Endothelial cell of umbilical vein (primary cell): ENCODE measurements at regions not wholly inside any gene's neighbourhood (a gene's known extent, or its start where the extent isn't known, plus 50 kb on each side); places are given as distances from the start of the nearest gene placed in this dataset.
A peak's percentile ranks its signal among the peaks of the same experiment; 100 is the strongest.

Source experiments
- BruUV-seq: library from RNA; stranded (reverse); fragments of 400-500 nt; replicated peaks from 2 replicates; lab custom pipeline; 2021; lab: Mats Ljungman, UMichigan
- CTCF ChIA-PET: fragments of 300-600, 350-600 bp; sonication (Branson Sonifier 250); formaldehyde crosslinking; loops from one replicate; lab custom pipeline; 2021; ENCODE audit warnings: antibody characterized with exemption, inconsistent platforms; lab: Charles Lee
- POLR2A ChIA-PET: fragments of 300-600, 350-600 bp; sonication (Branson Sonifier 250); formaldehyde crosslinking; loops from one replicate; lab custom pipeline; 2021; ENCODE audit warnings: antibody characterized with exemption, inconsistent platforms; lab: Charles Lee
- DNase-seq: peaks from one replicate; pipeline ENCODE4 v3.0.0-alpha.2; 2011; ENCODE audit warnings: low read depth, low spot score
- FAIRE-seq: peaks from 2 replicates; lab custom pipeline; 2011; peaks lifted over from hg19 to GRCh38; lab: Jason Lieb, UNC
- H2AFZ ChIP-seq: 2 replicates; pipeline ENCODE4 v1.6.0; 2012; ENCODE audit warnings: low read depth, low read length, control low read depth, inconsistent platforms
- H3K27ac ChIP-seq: 2 replicates; pipeline ENCODE4 v1.5.1; 2011; ENCODE audit warnings: low read depth, mild to moderate bottlenecking, control low read depth, low read length, moderate library complexity; ENCODE audit not compliant: insufficient read depth
- H3K27me3 ChIP-seq, 2 experiments: 2 replicates each; pipeline versions ENCODE4 v1.6.0 to v1.6.1; 2011; ENCODE audit warnings: low read length in 2 of 2, mixed read lengths in 1 of 2; ENCODE audit not compliant: control insufficient read depth in 2 of 2, insufficient read depth in 2 of 2
- H3K36me3 ChIP-seq, 2 experiments: 2 replicates in 1 of 2; 3 replicates in 1 of 2; pipeline ENCODE4 v1.5.1; 2011; ENCODE audit warnings: low read length in 2 of 2, mild to moderate bottlenecking in 1 of 2, moderate library complexity in 1 of 2; ENCODE audit not compliant: control insufficient read depth in 2 of 2, insufficient read depth in 2 of 2; ENCODE audit errors: extremely low read depth in 1 of 2
- H3K4me1 ChIP-seq: 3 replicates; pipeline ENCODE4 v1.5.1; 2011; ENCODE audit warnings: mild to moderate bottlenecking, low read length; ENCODE audit not compliant: control insufficient read depth, insufficient read depth; ENCODE audit errors: extremely low read depth
- H3K4me2 ChIP-seq: 2 replicates; pipeline ENCODE4 v1.6.1; 2011; ENCODE audit warnings: low read length, control low read depth, mixed read lengths; ENCODE audit not compliant: insufficient read depth
- H3K4me3 ChIP-seq, 3 experiments: fragments of 200-600 bp in 1 of 3; sonication (generic), shearing (Covaris generic) in 1 of 3; replicated peaks in 1 of 3; 2 replicates each; pipeline ENCODE4 v1.5.1; 2011 to 2016; ENCODE audit warnings: control low read depth in 3 of 3, low read length in 3 of 3, mild to moderate bottlenecking in 2 of 3, inconsistent platforms in 1 of 3, low read depth in 1 of 3, moderate library complexity in 1 of 3; ENCODE audit not compliant: insufficient read depth in 1 of 3
- H3K79me2 ChIP-seq: 2 replicates; pipeline ENCODE4 v1.6.0; 2012; ENCODE audit warnings: low read length, inconsistent platforms; ENCODE audit not compliant: control insufficient read depth, insufficient read depth
- H3K9ac ChIP-seq: replicated peaks from 2 replicates; pipeline ENCODE3; 2011; ENCODE audit warnings: low read length, control low read depth; ENCODE audit not compliant: insufficient read depth; ENCODE audit errors: extremely low read depth
- H3K9me1 ChIP-seq: replicated peaks from 3 replicates; pipeline ENCODE4 v1.6.0; 2011; ENCODE audit warnings: mild to moderate bottlenecking, low read length; ENCODE audit not compliant: control insufficient read depth, insufficient read depth; ENCODE audit errors: extremely low read depth
- H3K9me3 ChIP-seq: replicated peaks from 2 replicates; pipeline ENCODE4 v1.5.1; 2012; ENCODE audit warnings: low read length, inconsistent platforms; ENCODE audit not compliant: control insufficient read depth, insufficient read depth
- H4K20me1 ChIP-seq: replicated peaks from 2 replicates; pipeline ENCODE3; 2011; ENCODE audit warnings: mild to moderate bottlenecking, low read length; ENCODE audit not compliant: control insufficient read depth, insufficient read depth; ENCODE audit errors: extremely low read depth
- CTCF ChIP-seq, 2 donors: IDR thresholded peaks; 1 replicate in 1 of 2; 2 replicates in 1 of 2; pipeline ENCODE4 v1.5.1; 2011; ENCODE audit warnings: low read length in 2 of 2, mild to moderate bottlenecking in 2 of 2, moderate library complexity in 2 of 2, control low read depth in 1 of 2, inconsistent platforms in 1 of 2, low read depth in 1 of 2; ENCODE audit not compliant: insufficient read depth in 1 of 2; ENCODE audit errors: extremely low read depth in 1 of 2
- EZH2 ChIP-seq: IDR thresholded peaks from 2 replicates; pipeline ENCODE4 v1.6.1; 2012; ENCODE audit warnings: borderline replicate concordance, low read depth, mild to moderate bottlenecking, moderate library complexity, low read length, inconsistent platforms; ENCODE audit not compliant: severe bottlenecking
- FOS ChIP-seq: IDR thresholded peaks from 2 replicates; pipeline ENCODE4 v1.6.1; 2011; ENCODE audit warnings: mild to moderate bottlenecking, low read length, moderate library complexity, borderline replicate concordance; ENCODE audit not compliant: insufficient read depth
- GATA2 ChIP-seq: IDR thresholded peaks from 2 replicates; pipeline ENCODE4 v1.7.0; 2011; ENCODE audit warnings: low read depth, mild to moderate bottlenecking, moderate library complexity, mixed read lengths, low read length; ENCODE audit not compliant: insufficient read length, insufficient read depth
- JUN ChIP-seq: IDR thresholded peaks from 2 replicates; pipeline ENCODE4 v1.6.1; 2011; ENCODE audit warnings: borderline replicate concordance, low read depth; ENCODE audit not compliant: insufficient read length, insufficient read depth
- MAX ChIP-seq: IDR thresholded peaks from 2 replicates; pipeline ENCODE4 v1.6.1; 2011; ENCODE audit not compliant: insufficient read depth, insufficient read length
- MYC ChIP-seq: IDR thresholded peaks from one replicate; pipeline ENCODE4 v1.6.1; 2011; ENCODE audit warnings: mild to moderate bottlenecking, low read depth, low read length
- POLR2A ChIP-seq: IDR thresholded peaks from 2 replicates; pipeline ENCODE4 v1.6.1; 2012; ENCODE audit warnings: low read depth, mild to moderate bottlenecking, control low read depth, low read length
- POLR2AphosphoS5 ChIP-seq: IDR thresholded peaks from 2 replicates; pipeline ENCODE4 v1.6.1; 2012; ENCODE audit warnings: low read depth, mild to moderate bottlenecking, control low read depth, low read length, moderate library complexity; ENCODE audit not compliant: insufficient read depth
- dilution Hi-C: fragments of 300-500 bp; cut with MboI; formaldehyde crosslinking; loops from one replicate; pipeline ENCODE4 v1.15.0; 2019; ENCODE audit warnings: low sequenced_read_pairs; ENCODE audit not compliant: extremely low pct_ligation_motif_present
- intact Hi-C: fragments of 100-400 bp; cut with micrococcal nuclease; formaldehyde crosslinking; loops from one replicate; pipeline ENCODE4 v1.10.0; 2022

GRCh38 chr4:173697840-173698239 lies 167.8 kb upstream of the HAND2 start:
- ChIA-PET CTCF (no interaction called here), POLR2A (no interaction called here)
- H2AFZ ChIP-seq = no peak overlapping the region
- no peaks in the 10 kb centered on the region for H3K9me3 ChIP-seq
- no peaks in the 10 kb centered on the region for H3K27me3 ChIP-seq
- no peak overlapping the region for H3K4me2 ChIP-seq
- intact Hi-C loops = no loop called here
- no TSS peak for BruUV-seq
- no peak overlapping the region for H3K9ac ChIP-seq
- FAIRE-seq (no peak), DNase-seq (no peak)
- H4K20me1 ChIP-seq = no peaks in the 10 kb centered on the region
- H3K4me1 ChIP-seq = no peaks in the 10 kb centered on the region
- dilution Hi-C loops = no loop called here
- no peak overlapping the region for H3K4me3 ChIP-seq
- H3K27ac ChIP-seq = no peak overlapping the region
- no peaks in the 10 kb centered on the region for H3K79me2 ChIP-seq
- no peaks in the 10 kb centered on the region for H3K9me1 ChIP-seq
- TF ChIP-seq FOS (no peak), MYC (no peak), JUN (no peak)
- H3K36me3 ChIP-seq = no peaks in the 10 kb centered on the region

GRCh38 chr4:173696551-173696950 lies 166.5 kb upstream of the HAND2 start:
- H3K36me3 ChIP-seq = no peaks in the 10 kb centered on the region
- intact Hi-C loops (no loop called here), dilution Hi-C loops (no loop called here)
- DNase-seq (no peak), FAIRE-seq (peak; percentile 55)
- H3K4me1 ChIP-seq = no peaks in the 10 kb centered on the region
- H3K27ac ChIP-seq = no peak overlapping the region
- H3K9ac ChIP-seq = no peak overlapping the region
- POLR2A ChIA-PET = no interaction called here
- H3K9me3 ChIP-seq = no peaks in the 10 kb centered on the region
- no peak for TF ChIP-seq FOS
- no peak for TF ChIP-seq EZH2
- TF ChIP-seq MYC = no peak
- no peak for TF ChIP-seq POLR2AphosphoS5
- no peak for TF ChIP-seq GATA2
- TF ChIP-seq MAX = no peak
- no peak for TF ChIP-seq POLR2A
- no peak for TF ChIP-seq CTCF (IDR thresholded peaks at IDR 0.05; ENCODE audit: extremely low read depth in 1 of 2, insufficient read depth in 1 of 2, low read depth in 1 of 2, low read length in 2 of 2)
- TF ChIP-seq JUN = no peak
- CTCF ChIA-PET = no interaction called here
- H2AFZ ChIP-seq = no peak overlapping the region
- no peaks in the 10 kb centered on the region for H4K20me1 ChIP-seq
- no peak overlapping the region for H3K4me2 ChIP-seq
- H3K27me3 ChIP-seq = no peaks in the 10 kb centered on the region
- no peak overlapping the region for H3K4me3 ChIP-seq
- no peaks in the 10 kb centered on the region for H3K79me2 ChIP-seq
- no TSS peak for BruUV-seq
- H3K9me1 ChIP-seq = no peaks in the 10 kb centered on the region
